Left ventricle myocardium superior (tissue), 1 donor: ENCODE measurements at regions not wholly inside any gene's neighbourhood (a gene's known extent, or its start where the extent isn't known, plus 50 kb on each side); places are given as distances from the start of the nearest gene placed in this dataset.

Source experiments
- ATAC-seq: fragments of 200-7000 bp; cut with Tn5 transposase; one replicate; pipeline ENCODE4 v1.9.1; 2020; ENCODE audit warnings: mild to moderate bottlenecking, moderate library complexity
- DNase-seq: peaks from one replicate; pipeline ENCODE4 v3.0.0-alpha.2; 2020
- intact Hi-C: fragments of 100-400 bp; cut with micrococcal nuclease; formaldehyde crosslinking; loops from one replicate; pipeline ENCODE4 v1.11.0; 2022
- donor health status: DM: no; HTN: yes; CAD: no; lungs with severe emphysema.

- DNase-seq (no peak), ATAC-seq (no peak)
- intact Hi-C loops = loop anchor here (10.0 kb wide), 1 partner anchor 133 kb away; no protein-coding TSS in a partner anchor
Observed at GRCh38 chr5:61808091-61808490, 476.0 kb downstream of the ZSWIM6 start.

GRCh38 chr5:61808909-61809308 is 476.9 kb downstream of the ZSWIM6 start:
- DNase-seq (no peak), ATAC-seq (no peak)
- intact Hi-C loops = loop anchor here (10.0 kb wide), 1 partner anchor 134 kb away; no protein-coding TSS in a partner anchor

- DNase-seq (no peak), ATAC-seq (no peak)
- intact Hi-C loops = loop anchor here (10.0 kb wide), 1 partner anchor 135 kb away; no protein-coding TSS in a partner anchor
Observed at GRCh38 chr5:61809651-61810050, 477.6 kb downstream of the ZSWIM6 start.

GRCh38 chr5:61811052-61811451 is 479.0 kb downstream of the ZSWIM6 start:
- no peak for DNase-seq
- no peak for ATAC-seq
- intact Hi-C loops = no loop called here

GRCh38 chr5:61813361-61813760 is 481.3 kb downstream of the ZSWIM6 start:
- DNase-seq (no peak), ATAC-seq (no peak)
- intact Hi-C loops = no loop called here

- intact Hi-C loops = no loop called here
- ATAC-seq (no peak), DNase-seq (no peak)
Observed at GRCh38 chr5:61815339-61815738, 483.3 kb downstream of the ZSWIM6 start.

- no peak for DNase-seq
- intact Hi-C loops = no loop called here
Observed at GRCh38 chr5:61816146-61816545, 484.1 kb downstream of the ZSWIM6 start.

GRCh38 chr5:61816585-61817450 is 484.8 kb downstream of the ZSWIM6 start:
- no peak for DNase-seq
- no peak for ATAC-seq
- intact Hi-C loops = no loop called here

More at GRCh38 chr5:61816146-61816545, 484.1 kb downstream of the ZSWIM6 start:
- no peak for ATAC-seq

- DNase-seq (peak; percentile 39), ATAC-seq (peak; percentile 52)
- intact Hi-C loops = no loop called here
Observed at GRCh38 chr5:61817472-61818326, 485.6 kb downstream of the ZSWIM6 start.

GRCh38 chr5:61820836-61821235 is 485.2 kb upstream of the KIF2A start:
- no peak for ATAC-seq
- intact Hi-C loops = no loop called here

GRCh38 chr5:61821561-61821960 is 484.4 kb upstream of the KIF2A start:
- ATAC-seq = no peak
- intact Hi-C loops = no loop called here

More at GRCh38 chr5:61820836-61821235, 485.2 kb upstream of the KIF2A start:
- no peak for DNase-seq

GRCh38 chr5:61822584-61822983 is 483.4 kb upstream of the KIF2A start:
- intact Hi-C loops = no loop called here
- ATAC-seq = no peak

More at GRCh38 chr5:61821561-61821960, 484.4 kb upstream of the KIF2A start:
- DNase-seq = no peak

GRCh38 chr5:61823065-61823464 is 482.9 kb upstream of the KIF2A start:
- DNase-seq (no peak), ATAC-seq (no peak)
- intact Hi-C loops = no loop called here

More at GRCh38 chr5:61822584-61822983, 483.4 kb upstream of the KIF2A start:
- DNase-seq = no peak

- no peak for ATAC-seq
- intact Hi-C loops = no loop called here
- DNase-seq = no peak
Observed at GRCh38 chr5:61823781-61824180, 482.2 kb upstream of the KIF2A start.

GRCh38 chr5:61824396-61824795 is 481.6 kb upstream of the KIF2A start:
- no peak for ATAC-seq
- intact Hi-C loops = no loop called here
- DNase-seq = no peak

- DNase-seq = no peak
- intact Hi-C loops = no loop called here
Observed at GRCh38 chr5:61827445-61827975, 478.5 kb upstream of the KIF2A start.

GRCh38 chr5:61828856-61829255 is 477.1 kb upstream of the KIF2A start:
- intact Hi-C loops = no loop called here
- DNase-seq (no peak), ATAC-seq (no peak)

More at GRCh38 chr5:61827445-61827975, 478.5 kb upstream of the KIF2A start:
- no peak for ATAC-seq

- intact Hi-C loops = no loop called here
- ATAC-seq (no peak), DNase-seq (no peak)
Observed at GRCh38 chr5:61831736-61832135, 474.3 kb upstream of the KIF2A start.

- no peak for DNase-seq
- intact Hi-C loops = no loop called here
Observed at GRCh38 chr5:61837788-61838187, 468.2 kb upstream of the KIF2A start.

GRCh38 chr5:61840361-61840760 is 465.6 kb upstream of the KIF2A start:
- intact Hi-C loops = no loop called here
- ATAC-seq = no peak
- no peak for DNase-seq

More at GRCh38 chr5:61837788-61838187, 468.2 kb upstream of the KIF2A start:
- no peak for ATAC-seq
